Neural cell (in vitro differentiated cells): ENCODE measurements at regions not wholly inside any gene's neighbourhood (a gene's known extent, or its start where the extent isn't known, plus 50 kb on each side); places are given as distances from the start of the nearest gene placed in this dataset.

Source experiments
- H2AFZ ChIP-seq: fragments of 200-600, 300-800 bp; sonication (generic), shearing (Covaris generic); 2 replicates; pipeline ENCODE4 v1.6.0; 2014; ENCODE audit warnings: low read depth, mild to moderate bottlenecking, antibody characterized with exemption, low read length, moderate library complexity
- H3F3A ChIP-seq: fragments of 200-600 bp; shearing (Covaris generic); 2 replicates; pipeline ENCODE4 v1.6.1; 2016; ENCODE audit warnings: mild to moderate bottlenecking, moderate library complexity, mixed read lengths, antibody characterized with exemption, low read length; ENCODE audit not compliant: insufficient read depth, poor library complexity, severe bottlenecking
- H3K27ac ChIP-seq: fragments of 200-600, 300-800 bp; sonication (generic), shearing (Covaris generic); 2 replicates; pipeline ENCODE4 v1.5.1; 2014; ENCODE audit warnings: mild to moderate bottlenecking, low read length, moderate library complexity
- H3K27me3 ChIP-seq: fragments of 300-800, 200-600 bp; sonication (generic), shearing (Covaris generic); 2 replicates; pipeline ENCODE4 v1.6.0; 2014; ENCODE audit warnings: mild to moderate bottlenecking, low read depth, low read length, moderate library complexity; ENCODE audit not compliant: insufficient read depth
- H3K36me3 ChIP-seq: fragments of 300-800, 200-600 bp; sonication (generic), shearing (Covaris generic); 2 replicates; pipeline ENCODE4 v1.5.1; 2014; ENCODE audit warnings: mild to moderate bottlenecking, antibody characterized with exemption, low read length, moderate library complexity; ENCODE audit not compliant: insufficient read depth
- H3K4me2 ChIP-seq: fragments of 300-800, 200-600 bp; sonication (generic), shearing (Covaris generic); 2 replicates; pipeline ENCODE4 v1.6.0; 2014; ENCODE audit warnings: mild to moderate bottlenecking, low read length
- H3K4me3 ChIP-seq: fragments of 300-800, 200-600 bp; sonication (generic), shearing (Covaris generic); 2 replicates; pipeline ENCODE4 v1.5.1; 2014; ENCODE audit warnings: mild to moderate bottlenecking, low read length, moderate library complexity
- H3K79me2 ChIP-seq: fragments of 200-600 bp; shearing (Covaris generic); replicated peaks from 2 replicates; pipeline ENCODE4 v1.6.0; 2014; ENCODE audit warnings: mild to moderate bottlenecking, low read length, moderate library complexity; ENCODE audit not compliant: insufficient read depth
- H3K9ac ChIP-seq: fragments of 300-800, 200-600 bp; sonication (generic), shearing (Covaris generic); 2 replicates; pipeline ENCODE4 v1.6.1; 2016; ENCODE audit warnings: mild to moderate bottlenecking, low read length, mixed read lengths
- H3K9me2 ChIP-seq: fragments of 200-600 bp; shearing (Covaris generic); 2 replicates; pipeline ENCODE4 v1.6.1; 2016; ENCODE audit warnings: mild to moderate bottlenecking, low read length, mixed read lengths; ENCODE audit not compliant: insufficient read depth
- H3K9me3 ChIP-seq: fragments of 200-600, 300-800 bp; sonication (generic), shearing (Covaris generic); 2 replicates; pipeline ENCODE4 v1.6.1; 2016; ENCODE audit warnings: mild to moderate bottlenecking, mixed run types, low read length, moderate library complexity, mixed read lengths
- H4K20me1 ChIP-seq: fragments of 200-600 bp; shearing (Covaris generic); 2 replicates; pipeline ENCODE4 v1.6.1; 2016; ENCODE audit warnings: mild to moderate bottlenecking, mixed run types; ENCODE audit not compliant: insufficient read depth
- EP300 ChIP-seq: fragments of 450-650 bp; conservative IDR thresholded peaks from 2 replicates; pipeline ENCODE4 v1.6.1; 2014; ENCODE audit warnings: antibody characterized with exemption, mild to moderate bottlenecking, moderate library complexity; ENCODE audit not compliant: poor library complexity, severe bottlenecking
- EZH2 ChIP-seq: fragments of 200-600, 300-800 bp; shearing (Covaris generic), sonication (generic); IDR thresholded peaks from 2 replicates; pipeline ENCODE4 v1.6.1; 2014; ENCODE audit warnings: antibody characterized with exemption, low read length, borderline replicate concordance, mild to moderate bottlenecking; ENCODE audit not compliant: insufficient read depth, poor library complexity, severe bottlenecking
- MXI1 ChIP-seq: fragments of 450-650 bp; conservative IDR thresholded peaks from 2 replicates; pipeline ENCODE4 v1.6.1; 2014; ENCODE audit warnings: antibody characterized with exemption, mild to moderate bottlenecking; ENCODE audit not compliant: poor library complexity, severe bottlenecking
- POLR2AphosphoS5 ChIP-seq: IDR thresholded peaks from 2 replicates; pipeline ENCODE4 v1.6.1; 2012
- RAD21 ChIP-seq: fragments of 450-650 bp; conservative IDR thresholded peaks from 2 replicates; pipeline ENCODE4 v1.6.1; 2014; ENCODE audit warnings: antibody characterized with exemption, mild to moderate bottlenecking, moderate library complexity
- SMC3 ChIP-seq: fragments of 450-650 bp; conservative IDR thresholded peaks from 2 replicates; pipeline ENCODE4 v1.6.1; 2014; ENCODE audit warnings: antibody characterized with exemption, mild to moderate bottlenecking, moderate library complexity; ENCODE audit not compliant: poor library complexity
- TAF1 ChIP-seq: IDR thresholded peaks from 2 replicates; pipeline ENCODE4 v1.6.1; 2012; ENCODE audit warnings: low read depth
- TF ChIP-seq, protein P1 (sequence below): IDR thresholded peaks from 2 replicates; pipeline ENCODE4 v1.6.1; 2012; ENCODE audit warnings: borderline replicate concordance
- TF ChIP-seq, protein P2 (sequence below): fragments of 450-650 bp; IDR thresholded peaks from 2 replicates; pipeline ENCODE4 v1.5.1; 2014; ENCODE audit warnings: antibody characterized with exemption, mild to moderate bottlenecking, moderate library complexity; ENCODE audit not compliant: poor library complexity, severe bottlenecking

DNA sequence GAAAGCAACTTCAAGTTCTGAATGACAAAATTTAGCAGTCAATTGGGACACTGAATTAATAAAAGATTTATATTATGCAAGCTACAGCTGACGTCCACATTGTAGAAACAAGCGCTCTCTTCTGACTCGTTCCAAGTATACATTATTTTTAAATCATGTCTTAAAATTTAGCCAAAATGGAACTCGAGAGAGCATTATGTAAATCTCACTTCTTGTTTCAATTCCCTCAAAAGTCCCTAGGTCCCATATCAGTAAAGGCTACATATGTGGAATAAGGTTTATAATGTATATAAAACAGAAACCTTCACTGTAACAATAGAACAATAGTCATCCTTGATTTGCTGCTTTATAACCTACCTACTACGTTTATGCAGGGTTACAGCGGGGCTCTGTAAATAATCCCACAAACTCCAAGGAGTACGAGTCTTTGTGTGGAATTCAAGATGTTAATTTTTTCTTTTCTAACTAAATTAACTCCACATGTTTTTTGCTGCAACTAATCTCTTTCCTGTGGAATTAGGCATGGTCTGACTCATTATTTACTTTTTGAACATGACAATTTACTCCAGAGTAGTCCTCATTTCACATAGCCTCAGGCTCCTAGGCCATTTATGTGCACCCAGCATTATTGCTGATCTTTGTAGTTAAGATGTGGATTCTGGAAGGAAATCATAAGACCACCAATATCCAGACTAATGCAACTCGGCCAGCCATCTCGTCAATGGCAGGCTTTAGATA lies 785.1 kb downstream of the LTN1 start:
- no peak overlapping the region for H3K27ac ChIP-seq
- no peaks in the 10 kb centered on the region for H3K27me3 ChIP-seq
- no peak overlapping the region for H3K9ac ChIP-seq
- H3K9me3 ChIP-seq: no peaks in the 10 kb centered on the region
- no peaks in the 10 kb centered on the region for H3K9me2 ChIP-seq
- no peak overlapping the region for H3K4me3 ChIP-seq
- H3K4me2 ChIP-seq: no peak overlapping the region
- H3F3A ChIP-seq: no peaks in the 10 kb centered on the region
- H4K20me1 ChIP-seq: no peaks in the 10 kb centered on the region
- TF ChIP-seq, protein P1, sequence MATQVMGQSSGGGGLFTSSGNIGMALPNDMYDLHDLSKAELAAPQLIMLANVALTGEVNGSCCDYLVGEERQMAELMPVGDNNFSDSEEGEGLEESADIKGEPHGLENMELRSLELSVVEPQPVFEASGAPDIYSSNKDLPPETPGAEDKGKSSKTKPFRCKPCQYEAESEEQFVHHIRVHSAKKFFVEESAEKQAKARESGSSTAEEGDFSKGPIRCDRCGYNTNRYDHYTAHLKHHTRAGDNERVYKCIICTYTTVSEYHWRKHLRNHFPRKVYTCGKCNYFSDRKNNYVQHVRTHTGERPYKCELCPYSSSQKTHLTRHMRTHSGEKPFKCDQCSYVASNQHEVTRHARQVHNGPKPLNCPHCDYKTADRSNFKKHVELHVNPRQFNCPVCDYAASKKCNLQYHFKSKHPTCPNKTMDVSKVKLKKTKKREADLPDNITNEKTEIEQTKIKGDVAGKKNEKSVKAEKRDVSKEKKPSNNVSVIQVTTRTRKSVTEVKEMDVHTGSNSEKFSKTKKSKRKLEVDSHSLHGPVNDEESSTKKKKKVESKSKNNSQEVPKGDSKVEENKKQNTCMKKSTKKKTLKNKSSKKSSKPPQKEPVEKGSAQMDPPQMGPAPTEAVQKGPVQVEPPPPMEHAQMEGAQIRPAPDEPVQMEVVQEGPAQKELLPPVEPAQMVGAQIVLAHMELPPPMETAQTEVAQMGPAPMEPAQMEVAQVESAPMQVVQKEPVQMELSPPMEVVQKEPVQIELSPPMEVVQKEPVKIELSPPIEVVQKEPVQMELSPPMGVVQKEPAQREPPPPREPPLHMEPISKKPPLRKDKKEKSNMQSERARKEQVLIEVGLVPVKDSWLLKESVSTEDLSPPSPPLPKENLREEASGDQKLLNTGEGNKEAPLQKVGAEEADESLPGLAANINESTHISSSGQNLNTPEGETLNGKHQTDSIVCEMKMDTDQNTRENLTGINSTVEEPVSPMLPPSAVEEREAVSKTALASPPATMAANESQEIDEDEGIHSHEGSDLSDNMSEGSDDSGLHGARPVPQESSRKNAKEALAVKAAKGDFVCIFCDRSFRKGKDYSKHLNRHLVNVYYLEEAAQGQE: no peak
- TF ChIP-seq POLR2AphosphoS5: no peak
- TF ChIP-seq MXI1: no peak
- TF ChIP-seq, protein P2, sequence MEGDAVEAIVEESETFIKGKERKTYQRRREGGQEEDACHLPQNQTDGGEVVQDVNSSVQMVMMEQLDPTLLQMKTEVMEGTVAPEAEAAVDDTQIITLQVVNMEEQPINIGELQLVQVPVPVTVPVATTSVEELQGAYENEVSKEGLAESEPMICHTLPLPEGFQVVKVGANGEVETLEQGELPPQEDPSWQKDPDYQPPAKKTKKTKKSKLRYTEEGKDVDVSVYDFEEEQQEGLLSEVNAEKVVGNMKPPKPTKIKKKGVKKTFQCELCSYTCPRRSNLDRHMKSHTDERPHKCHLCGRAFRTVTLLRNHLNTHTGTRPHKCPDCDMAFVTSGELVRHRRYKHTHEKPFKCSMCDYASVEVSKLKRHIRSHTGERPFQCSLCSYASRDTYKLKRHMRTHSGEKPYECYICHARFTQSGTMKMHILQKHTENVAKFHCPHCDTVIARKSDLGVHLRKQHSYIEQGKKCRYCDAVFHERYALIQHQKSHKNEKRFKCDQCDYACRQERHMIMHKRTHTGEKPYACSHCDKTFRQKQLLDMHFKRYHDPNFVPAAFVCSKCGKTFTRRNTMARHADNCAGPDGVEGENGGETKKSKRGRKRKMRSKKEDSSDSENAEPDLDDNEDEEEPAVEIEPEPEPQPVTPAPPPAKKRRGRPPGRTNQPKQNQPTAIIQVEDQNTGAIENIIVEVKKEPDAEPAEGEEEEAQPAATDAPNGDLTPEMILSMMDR: no peak
- TF ChIP-seq SMC3: no peak
- no peak for TF ChIP-seq EP300
- no peak for TF ChIP-seq EZH2
- TF ChIP-seq TAF1: no peak
- TF ChIP-seq RAD21: no peak
- no peaks in the 10 kb centered on the region for H3K79me2 ChIP-seq
- no peak overlapping the region for H2AFZ ChIP-seq
- no peaks in the 10 kb centered on the region for H3K36me3 ChIP-seq

DNA sequence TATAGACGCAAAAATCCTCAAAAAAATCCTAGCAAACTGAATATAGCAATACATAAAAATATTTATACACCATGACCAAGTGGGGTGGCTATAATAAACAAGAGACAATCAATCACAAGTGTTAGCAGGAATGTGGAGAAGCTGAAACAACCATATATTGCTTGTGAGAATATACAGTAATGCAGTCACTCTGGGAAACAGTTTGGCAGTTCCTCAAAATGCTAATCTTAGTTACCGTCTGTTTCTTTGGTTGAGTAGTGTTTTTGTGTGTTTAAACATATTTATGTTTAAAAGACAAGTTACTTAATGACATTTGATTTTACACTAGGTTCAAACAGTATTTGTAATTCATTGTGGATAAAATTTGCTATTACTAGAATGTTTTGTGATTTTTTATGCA lies 792.0 kb downstream of the LTN1 start:
- no peaks in the 10 kb centered on the region for H4K20me1 ChIP-seq
- no peak overlapping the region for H3K4me3 ChIP-seq
- H3K79me2 ChIP-seq: no peaks in the 10 kb centered on the region
- H3F3A ChIP-seq: no peaks in the 10 kb centered on the region
- no peaks in the 10 kb centered on the region for H3K27me3 ChIP-seq
- no peak overlapping the region for H2AFZ ChIP-seq
- H3K27ac ChIP-seq: no peak overlapping the region
- TF ChIP-seq, protein P2: no peak
- TF ChIP-seq POLR2AphosphoS5 (no peak), EZH2 (no peak), EP300 (no peak), TAF1 (no peak), RAD21 (no peak)
- TF ChIP-seq, protein P1: no peak
- H3K9me3 ChIP-seq: no peaks in the 10 kb centered on the region
- H3K36me3 ChIP-seq: no peaks in the 10 kb centered on the region
- no peak overlapping the region for H3K9ac ChIP-seq
- no peaks in the 10 kb centered on the region for H3K9me2 ChIP-seq
- no peak overlapping the region for H3K4me2 ChIP-seq
